ENCODE measurements at regions not wholly inside any gene's neighbourhood (a gene's known extent, or its start where the extent isn't known, plus 50 kb on each side); places are given as distances from the start of the nearest gene placed in this dataset.
A peak's percentile ranks its signal among the peaks of the same experiment; 100 is the strongest.

DNA sequence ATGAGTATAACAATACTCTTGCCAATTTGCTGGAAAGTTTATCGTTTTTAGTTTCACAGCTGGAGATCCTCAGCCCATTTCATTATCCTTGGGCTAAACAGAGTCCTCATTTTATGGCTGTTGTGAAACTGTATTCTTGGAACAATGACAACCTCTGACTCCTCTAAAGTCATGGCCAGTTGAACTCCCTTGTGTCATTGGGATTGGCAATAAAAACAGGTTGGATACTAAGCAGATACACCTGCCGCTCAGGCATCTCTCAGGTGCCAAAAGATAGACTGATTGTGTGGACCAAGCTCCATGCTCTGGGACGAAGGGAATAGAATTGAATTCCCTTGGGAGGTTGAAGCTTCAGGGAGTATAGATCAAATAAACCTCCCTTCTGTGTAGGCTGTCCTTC lies 182.2 kb downstream of the WDR11 start:
- Histone ChIP-seq H3K36me3 (no peaks in the 10 kb centered on the region), H3K4me1 (no peaks in the 10 kb centered on the region), H3K27me3 (no peaks in the 10 kb centered on the region), H3K4me3 (no peak overlapping the region), H3K9me3 (no peaks in the 10 kb centered on the region), H3K27ac (no peak overlapping the region)
- intact Hi-C loops (cut with DNase I; ENCODE audit: low total_unique reads): no loop called here
- 64 to 81% (median 69%) methylated on average over 3 of the region's 3 CpGs for WGBS, 5 donors
- TF ChIP-seq POLR2AphosphoS5 (IDR thresholded peaks at IDR 0.05): no peak
- TF ChIP-seq EP300 (IDR thresholded peaks at IDR 0.05): no peak
- TF ChIP-seq, protein P1, sequence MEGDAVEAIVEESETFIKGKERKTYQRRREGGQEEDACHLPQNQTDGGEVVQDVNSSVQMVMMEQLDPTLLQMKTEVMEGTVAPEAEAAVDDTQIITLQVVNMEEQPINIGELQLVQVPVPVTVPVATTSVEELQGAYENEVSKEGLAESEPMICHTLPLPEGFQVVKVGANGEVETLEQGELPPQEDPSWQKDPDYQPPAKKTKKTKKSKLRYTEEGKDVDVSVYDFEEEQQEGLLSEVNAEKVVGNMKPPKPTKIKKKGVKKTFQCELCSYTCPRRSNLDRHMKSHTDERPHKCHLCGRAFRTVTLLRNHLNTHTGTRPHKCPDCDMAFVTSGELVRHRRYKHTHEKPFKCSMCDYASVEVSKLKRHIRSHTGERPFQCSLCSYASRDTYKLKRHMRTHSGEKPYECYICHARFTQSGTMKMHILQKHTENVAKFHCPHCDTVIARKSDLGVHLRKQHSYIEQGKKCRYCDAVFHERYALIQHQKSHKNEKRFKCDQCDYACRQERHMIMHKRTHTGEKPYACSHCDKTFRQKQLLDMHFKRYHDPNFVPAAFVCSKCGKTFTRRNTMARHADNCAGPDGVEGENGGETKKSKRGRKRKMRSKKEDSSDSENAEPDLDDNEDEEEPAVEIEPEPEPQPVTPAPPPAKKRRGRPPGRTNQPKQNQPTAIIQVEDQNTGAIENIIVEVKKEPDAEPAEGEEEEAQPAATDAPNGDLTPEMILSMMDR (IDR thresholded peaks at IDR 0.05): no peak
- TF ChIP-seq POLR2A (IDR thresholded peaks at IDR 0.05): no peak
- peak in 1 of 2 donors; percentile 42 for DNase-seq

DNA sequence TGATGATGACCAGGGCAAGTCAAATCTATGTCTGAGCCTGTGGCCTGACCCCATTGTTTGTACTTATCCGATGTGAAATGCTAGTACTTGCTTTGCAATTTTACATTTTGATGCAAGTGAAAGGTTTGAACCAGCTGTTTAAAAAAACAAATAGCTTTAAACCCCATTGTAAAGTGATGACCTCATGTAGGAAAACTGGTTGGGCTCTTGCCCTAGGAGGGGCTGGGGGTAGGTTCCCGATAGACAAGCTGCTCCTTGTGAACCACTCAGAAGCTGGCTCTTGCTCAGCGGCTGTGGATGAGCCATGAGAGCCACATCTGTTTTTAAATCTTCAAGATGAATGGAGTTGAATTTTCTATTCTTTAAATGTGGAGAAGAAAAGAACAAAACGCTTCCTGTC lies 185.3 kb downstream of the WDR11 start:
- Histone ChIP-seq H3K27me3 (no peaks in the 10 kb centered on the region), H3K9me3 (no peaks in the 10 kb centered on the region), H3K36me3 (no peaks in the 10 kb centered on the region), H3K27ac (no peak overlapping the region), H3K4me3 (no peak overlapping the region), H3K4me1 (no peaks in the 10 kb centered on the region)
- intact Hi-C loops (cut with DNase I; ENCODE audit: low total_unique reads): no loop called here
- TF ChIP-seq POLR2A (IDR thresholded peaks at IDR 0.05) (no peak), POLR2AphosphoS5 (IDR thresholded peaks at IDR 0.05) (no peak)
- 38 to 52% (median 46%) methylated on average over 4 of the region's 4 CpGs for WGBS, 5 donors
- peak in 1 of 2 donors; percentile 80 for DNase-seq

DNA sequence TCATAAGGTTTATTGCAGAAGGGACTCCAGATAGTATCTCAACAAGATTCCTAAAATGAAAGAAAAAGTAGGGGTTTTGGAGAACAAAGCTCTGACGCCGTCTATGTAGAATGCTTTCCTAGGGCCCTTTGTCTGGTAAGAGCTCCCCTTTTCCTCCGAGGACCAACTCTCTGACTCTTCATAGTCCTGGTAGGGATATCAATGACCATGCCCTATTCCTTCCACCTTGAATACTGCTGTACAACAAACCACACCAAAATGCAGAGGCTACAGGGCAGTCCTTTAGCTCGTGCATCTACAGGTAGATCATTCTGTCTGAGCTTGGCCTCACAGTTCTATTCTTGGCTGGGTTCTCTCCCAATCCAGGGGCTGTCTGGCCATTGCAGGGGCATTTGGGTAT lies 190.3 kb downstream of the WDR11 start:
- H3K4me1 ChIP-seq: no peaks in the 10 kb centered on the region
- H3K4me3 ChIP-seq: no peak overlapping the region
- TF ChIP-seq, protein P1 (IDR thresholded peaks at IDR 0.05): no peak
- TF ChIP-seq POLR2A (IDR thresholded peaks at IDR 0.05): no peak
- no peak for TF ChIP-seq POLR2AphosphoS5 (IDR thresholded peaks at IDR 0.05)
- TF ChIP-seq EP300 (IDR thresholded peaks at IDR 0.05): no peak
- no peaks in the 10 kb centered on the region for H3K9me3 ChIP-seq
- intact Hi-C loops (cut with DNase I; ENCODE audit: low total_unique reads): no loop called here
- no peak for DNase-seq
- no peak overlapping the region for H3K27ac ChIP-seq
- no peaks in the 10 kb centered on the region for H3K36me3 ChIP-seq
- H3K27me3 ChIP-seq: no peaks in the 10 kb centered on the region
- 89 to 93% (median 90%) methylated on average over 4 of the region's 4 CpGs for WGBS, 5 donors

DNA sequence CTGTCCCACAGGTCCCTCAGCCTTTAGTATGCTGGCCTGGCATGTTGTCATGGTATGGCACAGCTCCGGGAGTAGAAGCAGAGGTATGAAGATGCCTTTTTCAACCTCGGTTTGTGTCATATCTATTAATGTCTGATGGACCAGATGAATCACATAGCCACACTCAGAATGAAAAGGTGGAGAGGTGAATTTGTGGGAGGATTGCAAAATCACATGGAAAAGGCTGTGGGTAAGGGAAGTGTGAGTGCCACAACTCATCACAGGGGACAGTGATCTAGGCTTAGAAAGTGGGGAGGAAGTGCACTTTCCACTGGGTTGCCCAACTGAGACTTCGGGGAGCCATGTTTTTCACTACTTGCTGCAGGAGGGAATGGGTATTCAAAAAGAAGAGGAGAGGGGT lies 190.7 kb downstream of the WDR11 start:
- Histone ChIP-seq H3K4me3 (no peak overlapping the region), H3K4me1 (no peaks in the 10 kb centered on the region), H3K27ac (no peak overlapping the region), H3K9me3 (no peaks in the 10 kb centered on the region), H3K36me3 (no peaks in the 10 kb centered on the region), H3K27me3 (no peaks in the 10 kb centered on the region)
- DNase-seq: no peak
- 84 to 93% (median 89%) methylated on average over 3 of the region's 3 CpGs for WGBS, 5 donors
- no peak for TF ChIP-seq EP300 (IDR thresholded peaks at IDR 0.05)
- no peak for TF ChIP-seq POLR2AphosphoS5 (IDR thresholded peaks at IDR 0.05)
- no peak for TF ChIP-seq POLR2A (IDR thresholded peaks at IDR 0.05)
- TF ChIP-seq, protein P1 (IDR thresholded peaks at IDR 0.05): no peak
- intact Hi-C loops (cut with DNase I; ENCODE audit: low total_unique reads): no loop called here

DNA sequence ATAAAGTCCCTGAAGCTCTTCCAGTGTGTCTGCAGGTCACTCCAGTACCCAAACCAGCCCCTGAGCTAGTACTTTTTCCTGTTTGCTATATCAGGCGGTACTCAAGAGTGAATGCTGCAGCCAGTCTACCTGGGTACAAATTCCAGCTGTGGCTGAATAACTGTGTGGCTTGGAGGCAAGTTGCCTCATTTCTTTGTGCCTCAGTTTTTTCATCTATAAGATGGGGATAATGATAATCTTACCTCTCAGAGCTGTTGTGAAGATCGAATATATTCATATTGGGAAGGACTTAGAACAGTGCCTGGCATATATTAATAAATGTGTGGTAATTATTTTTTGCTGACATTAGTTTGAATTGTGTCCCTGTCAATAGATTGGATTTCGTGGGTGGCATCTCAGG lies 191.2 kb downstream of the WDR11 start:
- no peaks in the 10 kb centered on the region for H3K27me3 ChIP-seq
- intact Hi-C loops (cut with DNase I; ENCODE audit: low total_unique reads): no loop called here
- H3K36me3 ChIP-seq: no peaks in the 10 kb centered on the region
- no peak overlapping the region for H3K27ac ChIP-seq
- no peak for TF ChIP-seq POLR2A (IDR thresholded peaks at IDR 0.05)
- no peak for DNase-seq
- H3K9me3 ChIP-seq: no peaks in the 10 kb centered on the region
- 85 to 95% (median 90%) methylated on average over 3 of the region's 3 CpGs for WGBS, 5 donors
- no peaks in the 10 kb centered on the region for H3K4me1 ChIP-seq
- H3K4me3 ChIP-seq: no peak overlapping the region

Data from stomach (tissue), 8 donors.